ENCODE measurements at regions not wholly inside any gene's neighbourhood (a gene's known extent, or its start where the extent isn't known, plus 50 kb on each side); places are given as distances from the start of the nearest gene placed in this dataset.

DNA sequence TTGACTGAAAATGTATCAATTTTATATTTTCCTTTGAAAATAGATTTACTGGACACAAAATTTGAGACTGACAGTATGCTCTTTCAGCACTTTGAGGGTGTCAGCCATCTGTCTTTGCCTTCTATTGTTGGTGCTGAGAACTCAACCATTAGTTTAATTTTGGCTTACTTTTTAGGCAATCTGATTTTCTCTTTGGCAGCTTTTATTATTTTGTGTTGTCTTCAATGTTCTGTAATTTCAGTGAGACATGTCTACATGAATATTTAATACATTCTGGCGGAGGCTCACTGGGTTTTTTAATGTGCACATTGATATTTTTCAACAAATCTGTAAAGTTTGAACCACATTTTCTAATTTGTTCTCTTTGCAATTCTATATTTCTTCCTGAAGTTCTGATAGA is 648.6 kb downstream of the C6orf118 start:
- TF ChIP-seq CTCF (IDR thresholded peaks at IDR 0.05 in 4 of 5, conservative IDR thresholded peaks at IDR 0.05 in 1 of 5) (no peak), POLR2A (IDR thresholded peaks at IDR 0.05) (no peak)

All from gastrocnemius medialis (tissue), 4 donors.